WTC11 (cell line): ENCODE measurements at regions not wholly inside any gene's neighbourhood (a gene's known extent, or its start where the extent isn't known, plus 50 kb on each side); places are given as distances from the start of the nearest gene placed in this dataset.

Experiments used
- ATAC-seq: fragments of 200-7000 bp; cut with Tn5 transposase; 2 replicates; pipeline ENCODE4 v1.10.0; 2021; ENCODE audit warnings: mild to moderate bottlenecking, moderate library complexity
- CTCF ChIA-PET: fragments of 300-600 bp; sonication (Branson Sonifier 250); formaldehyde crosslinking; loops from one replicate; lab custom pipeline; 2021; ENCODE audit warnings: antibody characterized with exemption; lab: Charles Lee
- POLR2A ChIA-PET: fragments of 350-600 bp; sonication (Branson Sonifier 250); formaldehyde crosslinking; loops from one replicate; lab custom pipeline; 2021; ENCODE audit warnings: antibody characterized with exemption; lab: Charles Lee
- DNase-seq: peaks from one replicate; pipeline ENCODE4 v3.0.0; 2021; ENCODE audit warnings: low spot score
- H3K27ac Mint-ChIP-seq: 2 replicates; pipeline ENCODE4 v1.8.0; 2021; ENCODE audit warnings: mixed read lengths
- H3K27me3 Mint-ChIP-seq: 2 replicates; pipeline ENCODE4 v1.8.0; 2021; ENCODE audit warnings: low read depth, mild to moderate bottlenecking, moderate library complexity, mixed read lengths
- H3K36me3 Mint-ChIP-seq: 2 replicates; pipeline ENCODE4 v1.8.0; 2021; ENCODE audit warnings: mixed read lengths
- H3K4me1 Mint-ChIP-seq: 2 replicates; pipeline ENCODE4 v1.8.0; 2022; ENCODE audit warnings: mixed read lengths
- H3K4me3 Mint-ChIP-seq: 2 replicates; pipeline ENCODE4 v1.8.0; 2021; ENCODE audit warnings: mild to moderate bottlenecking, moderate library complexity, mixed read lengths
- H3K9me3 Mint-ChIP-seq: 2 replicates; pipeline ENCODE4 v1.8.0; 2021; ENCODE audit warnings: mixed read lengths
- ATF1 ChIP-seq: sonication (generic); formaldehyde crosslinking; IDR thresholded peaks from 2 replicates; pipeline ENCODE4 v1.8.1; 2023; ENCODE audit warnings: mild to moderate bottlenecking, moderate library complexity, missing genetic modification reagents
- GRHL2 ChIP-seq: fragments of 250-450 bp; sonication (Bioruptor Pico); IDR thresholded peaks from 2 replicates; pipeline ENCODE4 v1.8.0; 2022; ENCODE audit warnings: mild to moderate bottlenecking, moderate library complexity; ENCODE audit not compliant: insufficient replicate concordance, severe bottlenecking
- HMGA2 ChIP-seq: fragments of 250-450 bp; sonication (Bioruptor Pico); IDR thresholded peaks from 2 replicates; pipeline ENCODE4 v1.4.0; 2021; ENCODE audit warnings: mild to moderate bottlenecking, moderate library complexity
- JAZF1 ChIP-seq: fragments of 250-450 bp; sonication (Bioruptor Pico); IDR thresholded peaks from 2 replicates; pipeline ENCODE4 v1.9.0; 2021; ENCODE audit warnings: moderate library complexity, mild to moderate bottlenecking, inconsistent platforms
- JUN ChIP-seq: sonication (generic); formaldehyde crosslinking; IDR thresholded peaks from 2 replicates; pipeline ENCODE4 v1.8.0; 2023; ENCODE audit warnings: mild to moderate bottlenecking, missing genetic modification reagents
- MYBL2 ChIP-seq: sonication (generic); formaldehyde crosslinking; IDR thresholded peaks from 2 replicates; pipeline ENCODE4 v1.8.1; 2023; ENCODE audit warnings: mild to moderate bottlenecking, moderate library complexity, missing genetic modification reagents
- NFATC4 ChIP-seq: fragments of 250-450 bp; sonication (Bioruptor Pico); IDR thresholded peaks from 2 replicates; pipeline ENCODE4 v1.9.0; 2021; ENCODE audit warnings: mild to moderate bottlenecking
- NFYB ChIP-seq: sonication (generic); formaldehyde crosslinking; conservative IDR thresholded peaks from 2 replicates; pipeline ENCODE4 v1.8.0; 2022; ENCODE audit warnings: low read depth, missing genetic modification reagents
- NR2C2 ChIP-seq: sonication (generic); formaldehyde crosslinking; IDR thresholded peaks from 2 replicates; pipeline ENCODE4 v1.8.0; 2022; ENCODE audit warnings: mild to moderate bottlenecking, missing genetic modification reagents
- SOX15 ChIP-seq: fragments of 250-450 bp; sonication (Bioruptor Pico); IDR thresholded peaks from 2 replicates; pipeline ENCODE4 v1.9.0; 2021; ENCODE audit warnings: mild to moderate bottlenecking
- TEAD4 ChIP-seq: sonication (generic); formaldehyde crosslinking; IDR thresholded peaks from 2 replicates; pipeline ENCODE4 v1.8.0; 2022; ENCODE audit warnings: mild to moderate bottlenecking, missing genetic modification reagents
- ZBTB21 ChIP-seq: sonication (generic); formaldehyde crosslinking; IDR thresholded peaks from 2 replicates; pipeline ENCODE4 v1.8.1; 2023; ENCODE audit warnings: mild to moderate bottlenecking, missing genetic modification reagents, borderline replicate concordance
- TF ChIP-seq, protein P1 (sequence below): sonication (generic); formaldehyde crosslinking; IDR thresholded peaks from 2 replicates; pipeline ENCODE4 v1.8.0; 2022; ENCODE audit warnings: missing genetic modification reagents
- TF ChIP-seq, protein P2 (sequence below): fragments of 250-450 bp; sonication (Bioruptor Pico); IDR thresholded peaks from 2 replicates; pipeline ENCODE4 v1.9.0; 2021; ENCODE audit warnings: mild to moderate bottlenecking
- TF ChIP-seq, protein P3 (sequence below): sonication (generic); formaldehyde crosslinking; IDR thresholded peaks from 2 replicates; pipeline ENCODE4 v1.8.1; 2023; ENCODE audit warnings: mild to moderate bottlenecking, missing genetic modification reagents, moderate library complexity
- TF ChIP-seq, protein P4 (sequence below): sonication (generic); formaldehyde crosslinking; IDR thresholded peaks from 2 replicates; pipeline ENCODE4 v1.8.1; 2022; ENCODE audit warnings: mild to moderate bottlenecking, missing genetic modification reagents, moderate library complexity, borderline replicate concordance
- TF ChIP-seq, protein P5 (sequence below): fragments of 250-450 bp; sonication (Bioruptor Pico); IDR thresholded peaks from 2 replicates; pipeline ENCODE4 v1.9.0; 2021; ENCODE audit warnings: mild to moderate bottlenecking, borderline replicate concordance
- TF ChIP-seq, protein P6 (sequence below): fragments of 250-450 bp; sonication (Bioruptor Pico); IDR thresholded peaks from 2 replicates; pipeline ENCODE4 v1.8.0; 2021; ENCODE audit warnings: mild to moderate bottlenecking
- TF ChIP-seq, protein P7 (sequence below): sonication (generic); formaldehyde crosslinking; IDR thresholded peaks from 2 replicates; pipeline ENCODE4 v1.8.0; 2023; ENCODE audit warnings: missing genetic modification reagents
- TF ChIP-seq, protein P8 (sequence below): fragments of 250-450 bp; sonication (Bioruptor Pico); IDR thresholded peaks from 2 replicates; pipeline ENCODE4 v2.1.2; 2022; ENCODE audit warnings: mild to moderate bottlenecking, moderate library complexity

DNA sequence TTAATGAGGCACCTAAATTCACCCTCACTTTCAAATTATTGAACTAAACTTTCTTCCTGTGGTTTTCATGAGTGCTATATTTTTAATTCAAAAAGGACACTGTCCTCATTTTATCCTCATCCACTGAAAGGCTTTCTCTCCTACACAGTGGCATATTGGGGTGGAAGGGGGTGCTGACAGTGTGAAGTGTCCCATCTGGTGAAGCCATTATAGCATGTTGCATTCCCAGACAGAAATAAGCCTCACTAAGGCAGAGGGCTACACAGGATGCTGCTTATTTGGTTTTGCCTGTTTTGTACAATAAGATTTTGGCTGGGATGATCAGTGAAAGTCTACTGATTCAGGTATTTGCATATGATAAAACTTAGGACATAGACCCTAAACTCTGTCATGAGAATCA lies 82.4 kb upstream of the INHBA start (continued):
- TF ChIP-seq, protein P1, sequence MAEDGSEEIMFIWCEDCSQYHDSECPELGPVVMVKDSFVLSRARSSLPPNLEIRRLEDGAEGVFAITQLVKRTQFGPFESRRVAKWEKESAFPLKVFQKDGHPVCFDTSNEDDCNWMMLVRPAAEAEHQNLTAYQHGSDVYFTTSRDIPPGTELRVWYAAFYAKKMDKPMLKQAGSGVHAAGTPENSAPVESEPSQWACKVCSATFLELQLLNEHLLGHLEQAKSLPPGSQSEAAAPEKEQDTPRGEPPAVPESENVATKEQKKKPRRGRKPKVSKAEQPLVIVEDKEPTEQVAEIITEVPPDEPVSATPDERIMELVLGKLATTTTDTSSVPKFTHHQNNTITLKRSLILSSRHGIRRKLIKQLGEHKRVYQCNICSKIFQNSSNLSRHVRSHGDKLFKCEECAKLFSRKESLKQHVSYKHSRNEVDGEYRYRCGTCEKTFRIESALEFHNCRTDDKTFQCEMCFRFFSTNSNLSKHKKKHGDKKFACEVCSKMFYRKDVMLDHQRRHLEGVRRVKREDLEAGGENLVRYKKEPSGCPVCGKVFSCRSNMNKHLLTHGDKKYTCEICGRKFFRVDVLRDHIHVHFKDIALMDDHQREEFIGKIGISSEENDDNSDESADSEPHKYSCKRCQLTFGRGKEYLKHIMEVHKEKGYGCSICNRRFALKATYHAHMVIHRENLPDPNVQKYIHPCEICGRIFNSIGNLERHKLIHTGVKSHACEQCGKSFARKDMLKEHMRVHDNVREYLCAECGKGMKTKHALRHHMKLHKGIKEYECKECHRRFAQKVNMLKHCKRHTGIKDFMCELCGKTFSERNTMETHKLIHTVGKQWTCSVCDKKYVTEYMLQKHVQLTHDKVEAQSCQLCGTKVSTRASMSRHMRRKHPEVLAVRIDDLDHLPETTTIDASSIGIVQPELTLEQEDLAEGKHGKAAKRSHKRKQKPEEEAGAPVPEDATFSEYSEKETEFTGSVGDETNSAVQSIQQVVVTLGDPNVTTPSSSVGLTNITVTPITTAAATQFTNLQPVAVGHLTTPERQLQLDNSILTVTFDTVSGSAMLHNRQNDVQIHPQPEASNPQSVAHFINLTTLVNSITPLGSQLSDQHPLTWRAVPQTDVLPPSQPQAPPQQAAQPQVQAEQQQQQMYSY (CRISPR knock-in tag), result no peak
- TF ChIP-seq, protein P2, sequence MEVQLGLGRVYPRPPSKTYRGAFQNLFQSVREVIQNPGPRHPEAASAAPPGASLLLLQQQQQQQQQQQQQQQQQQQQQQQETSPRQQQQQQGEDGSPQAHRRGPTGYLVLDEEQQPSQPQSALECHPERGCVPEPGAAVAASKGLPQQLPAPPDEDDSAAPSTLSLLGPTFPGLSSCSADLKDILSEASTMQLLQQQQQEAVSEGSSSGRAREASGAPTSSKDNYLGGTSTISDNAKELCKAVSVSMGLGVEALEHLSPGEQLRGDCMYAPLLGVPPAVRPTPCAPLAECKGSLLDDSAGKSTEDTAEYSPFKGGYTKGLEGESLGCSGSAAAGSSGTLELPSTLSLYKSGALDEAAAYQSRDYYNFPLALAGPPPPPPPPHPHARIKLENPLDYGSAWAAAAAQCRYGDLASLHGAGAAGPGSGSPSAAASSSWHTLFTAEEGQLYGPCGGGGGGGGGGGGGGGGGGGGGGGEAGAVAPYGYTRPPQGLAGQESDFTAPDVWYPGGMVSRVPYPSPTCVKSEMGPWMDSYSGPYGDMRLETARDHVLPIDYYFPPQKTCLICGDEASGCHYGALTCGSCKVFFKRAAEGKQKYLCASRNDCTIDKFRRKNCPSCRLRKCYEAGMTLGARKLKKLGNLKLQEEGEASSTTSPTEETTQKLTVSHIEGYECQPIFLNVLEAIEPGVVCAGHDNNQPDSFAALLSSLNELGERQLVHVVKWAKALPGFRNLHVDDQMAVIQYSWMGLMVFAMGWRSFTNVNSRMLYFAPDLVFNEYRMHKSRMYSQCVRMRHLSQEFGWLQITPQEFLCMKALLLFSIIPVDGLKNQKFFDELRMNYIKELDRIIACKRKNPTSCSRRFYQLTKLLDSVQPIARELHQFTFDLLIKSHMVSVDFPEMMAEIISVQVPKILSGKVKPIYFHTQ (CRISPR knock-in tag), result no peak
- no peak for TF ChIP-seq JUN (CRISPR knock-in tag)
- TF ChIP-seq, protein P3, sequence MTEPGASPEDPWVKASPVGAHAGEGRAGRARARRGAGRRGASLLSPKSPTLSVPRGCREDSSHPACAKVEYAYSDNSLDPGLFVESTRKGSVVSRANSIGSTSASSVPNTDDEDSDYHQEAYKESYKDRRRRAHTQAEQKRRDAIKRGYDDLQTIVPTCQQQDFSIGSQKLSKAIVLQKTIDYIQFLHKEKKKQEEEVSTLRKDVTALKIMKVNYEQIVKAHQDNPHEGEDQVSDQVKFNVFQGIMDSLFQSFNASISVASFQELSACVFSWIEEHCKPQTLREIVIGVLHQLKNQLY (CRISPR knock-in tag), result no peak
- TF ChIP-seq, protein P4, sequence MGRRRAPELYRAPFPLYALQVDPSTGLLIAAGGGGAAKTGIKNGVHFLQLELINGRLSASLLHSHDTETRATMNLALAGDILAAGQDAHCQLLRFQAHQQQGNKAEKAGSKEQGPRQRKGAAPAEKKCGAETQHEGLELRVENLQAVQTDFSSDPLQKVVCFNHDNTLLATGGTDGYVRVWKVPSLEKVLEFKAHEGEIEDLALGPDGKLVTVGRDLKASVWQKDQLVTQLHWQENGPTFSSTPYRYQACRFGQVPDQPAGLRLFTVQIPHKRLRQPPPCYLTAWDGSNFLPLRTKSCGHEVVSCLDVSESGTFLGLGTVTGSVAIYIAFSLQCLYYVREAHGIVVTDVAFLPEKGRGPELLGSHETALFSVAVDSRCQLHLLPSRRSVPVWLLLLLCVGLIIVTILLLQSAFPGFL (CRISPR knock-in tag), result no peak
- TF ChIP-seq ZBTB21 (CRISPR knock-in tag), result no peak
- TF ChIP-seq, protein P5, sequence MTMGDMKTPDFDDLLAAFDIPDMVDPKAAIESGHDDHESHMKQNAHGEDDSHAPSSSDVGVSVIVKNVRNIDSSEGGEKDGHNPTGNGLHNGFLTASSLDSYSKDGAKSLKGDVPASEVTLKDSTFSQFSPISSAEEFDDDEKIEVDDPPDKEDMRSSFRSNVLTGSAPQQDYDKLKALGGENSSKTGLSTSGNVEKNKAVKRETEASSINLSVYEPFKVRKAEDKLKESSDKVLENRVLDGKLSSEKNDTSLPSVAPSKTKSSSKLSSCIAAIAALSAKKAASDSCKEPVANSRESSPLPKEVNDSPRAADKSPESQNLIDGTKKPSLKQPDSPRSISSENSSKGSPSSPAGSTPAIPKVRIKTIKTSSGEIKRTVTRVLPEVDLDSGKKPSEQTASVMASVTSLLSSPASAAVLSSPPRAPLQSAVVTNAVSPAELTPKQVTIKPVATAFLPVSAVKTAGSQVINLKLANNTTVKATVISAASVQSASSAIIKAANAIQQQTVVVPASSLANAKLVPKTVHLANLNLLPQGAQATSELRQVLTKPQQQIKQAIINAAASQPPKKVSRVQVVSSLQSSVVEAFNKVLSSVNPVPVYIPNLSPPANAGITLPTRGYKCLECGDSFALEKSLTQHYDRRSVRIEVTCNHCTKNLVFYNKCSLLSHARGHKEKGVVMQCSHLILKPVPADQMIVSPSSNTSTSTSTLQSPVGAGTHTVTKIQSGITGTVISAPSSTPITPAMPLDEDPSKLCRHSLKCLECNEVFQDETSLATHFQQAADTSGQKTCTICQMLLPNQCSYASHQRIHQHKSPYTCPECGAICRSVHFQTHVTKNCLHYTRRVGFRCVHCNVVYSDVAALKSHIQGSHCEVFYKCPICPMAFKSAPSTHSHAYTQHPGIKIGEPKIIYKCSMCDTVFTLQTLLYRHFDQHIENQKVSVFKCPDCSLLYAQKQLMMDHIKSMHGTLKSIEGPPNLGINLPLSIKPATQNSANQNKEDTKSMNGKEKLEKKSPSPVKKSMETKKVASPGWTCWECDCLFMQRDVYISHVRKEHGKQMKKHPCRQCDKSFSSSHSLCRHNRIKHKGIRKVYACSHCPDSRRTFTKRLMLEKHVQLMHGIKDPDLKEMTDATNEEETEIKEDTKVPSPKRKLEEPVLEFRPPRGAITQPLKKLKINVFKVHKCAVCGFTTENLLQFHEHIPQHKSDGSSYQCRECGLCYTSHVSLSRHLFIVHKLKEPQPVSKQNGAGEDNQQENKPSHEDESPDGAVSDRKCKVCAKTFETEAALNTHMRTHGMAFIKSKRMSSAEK, result no peak
- no peak for TF ChIP-seq ATF1
- TF ChIP-seq, protein P6, sequence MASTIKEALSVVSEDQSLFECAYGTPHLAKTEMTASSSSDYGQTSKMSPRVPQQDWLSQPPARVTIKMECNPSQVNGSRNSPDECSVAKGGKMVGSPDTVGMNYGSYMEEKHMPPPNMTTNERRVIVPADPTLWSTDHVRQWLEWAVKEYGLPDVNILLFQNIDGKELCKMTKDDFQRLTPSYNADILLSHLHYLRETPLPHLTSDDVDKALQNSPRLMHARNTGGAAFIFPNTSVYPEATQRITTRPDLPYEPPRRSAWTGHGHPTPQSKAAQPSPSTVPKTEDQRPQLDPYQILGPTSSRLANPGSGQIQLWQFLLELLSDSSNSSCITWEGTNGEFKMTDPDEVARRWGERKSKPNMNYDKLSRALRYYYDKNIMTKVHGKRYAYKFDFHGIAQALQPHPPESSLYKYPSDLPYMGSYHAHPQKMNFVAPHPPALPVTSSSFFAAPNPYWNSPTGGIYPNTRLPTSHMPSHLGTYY (CRISPR knock-in tag), result no peak
- TF ChIP-seq TEAD4 (CRISPR knock-in tag), result no peak

DNA sequence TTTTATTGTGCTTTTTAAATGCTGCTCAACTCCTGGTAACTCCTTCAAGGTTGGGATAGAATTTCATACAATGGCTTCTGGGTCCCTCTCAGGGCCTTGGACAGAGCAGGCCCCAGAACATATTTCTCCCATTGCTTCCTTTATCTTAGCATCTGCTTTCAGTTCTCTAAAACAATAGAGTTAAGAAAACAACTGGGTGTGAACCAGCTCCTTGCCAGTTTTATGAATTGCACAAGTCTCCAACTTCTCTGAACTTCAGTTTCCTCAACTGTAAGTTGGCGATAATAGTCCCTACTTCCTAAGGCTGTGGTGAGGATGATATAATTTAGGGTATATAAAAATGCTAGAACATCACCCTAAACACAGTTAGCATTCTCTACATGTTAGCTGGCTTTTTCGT lies 77.0 kb upstream of the INHBA start:
- no peak overlapping the region for H3K27ac Mint-ChIP-seq
- no peaks in the 10 kb centered on the region for H3K4me1 Mint-ChIP-seq
- CTCF ChIA-PET, result interaction anchor here (0.7 to 1.0 kb wide), 2 partner anchors 8 to 113 kb away, joined by 3 read pairs; no protein-coding TSS in a partner anchor
- H3K4me3 Mint-ChIP-seq, result no peak overlapping the region
- POLR2A ChIA-PET, result no interaction called here
- DNase-seq (no peak), ATAC-seq (no peak)
- peaks cover 18% of the 10 kb centered on the region; the same call in 1 of the 2 replicates for H3K9me3 Mint-ChIP-seq
- H3K27me3 Mint-ChIP-seq, result no peaks in the 10 kb centered on the region; the same call in 1 of the 2 replicates
- H3K36me3 Mint-ChIP-seq, result no peaks in the 10 kb centered on the region
- TF ChIP-seq NFATC4 (CRISPR knock-in tag) (no peak), SOX15 (CRISPR knock-in tag) (no peak), GRHL2 (CRISPR knock-in tag) (no peak), ATF1 (no peak), JAZF1 (CRISPR knock-in tag) (no peak), MYBL2 (CRISPR knock-in tag) (no peak), NR2C2 (CRISPR knock-in tag) (no peak), HMGA2 (CRISPR knock-in tag) (no peak), NFYB (CRISPR knock-in tag) (no peak)
- TF ChIP-seq, protein P7, sequence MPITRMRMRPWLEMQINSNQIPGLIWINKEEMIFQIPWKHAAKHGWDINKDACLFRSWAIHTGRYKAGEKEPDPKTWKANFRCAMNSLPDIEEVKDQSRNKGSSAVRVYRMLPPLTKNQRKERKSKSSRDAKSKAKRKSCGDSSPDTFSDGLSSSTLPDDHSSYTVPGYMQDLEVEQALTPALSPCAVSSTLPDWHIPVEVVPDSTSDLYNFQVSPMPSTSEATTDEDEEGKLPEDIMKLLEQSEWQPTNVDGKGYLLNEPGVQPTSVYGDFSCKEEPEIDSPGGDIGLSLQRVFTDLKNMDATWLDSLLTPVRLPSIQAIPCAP (CRISPR knock-in tag), result no peak
- TF ChIP-seq, protein P8, sequence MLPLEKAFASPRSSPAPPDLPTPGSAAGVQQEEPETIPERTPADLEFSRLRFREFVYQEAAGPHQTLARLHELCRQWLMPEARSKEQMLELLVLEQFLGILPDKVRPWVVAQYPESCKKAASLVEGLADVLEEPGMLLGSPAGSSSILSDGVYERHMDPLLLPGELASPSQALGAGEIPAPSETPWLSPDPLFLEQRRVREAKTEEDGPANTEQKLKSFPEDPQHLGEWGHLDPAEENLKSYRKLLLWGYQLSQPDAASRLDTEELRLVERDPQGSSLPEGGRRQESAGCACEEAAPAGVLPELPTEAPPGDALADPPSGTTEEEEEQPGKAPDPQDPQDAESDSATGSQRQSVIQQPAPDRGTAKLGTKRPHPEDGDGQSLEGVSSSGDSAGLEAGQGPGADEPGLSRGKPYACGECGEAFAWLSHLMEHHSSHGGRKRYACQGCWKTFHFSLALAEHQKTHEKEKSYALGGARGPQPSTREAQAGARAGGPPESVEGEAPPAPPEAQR, result no peak
